RWPE1 (cell line): ENCODE measurements at regions not wholly inside any gene's neighbourhood (a gene's known extent, or its start where the extent isn't known, plus 50 kb on each side); places are given as distances from the start of the nearest gene placed in this dataset.

ENCODE experiments used
- CTCF ChIA-PET: fragments of 350-600 bp; sonication (Branson Sonifier 250); formaldehyde crosslinking; extraction: SDS; loops from one replicate; lab custom pipeline; 2021; lab: Yijun Ruan, JAX
- POLR2A ChIA-PET: fragments of 400-600 bp; formaldehyde crosslinking; extraction: SDS; loops from one replicate; lab custom pipeline; 2020; ENCODE audit warnings: antibody characterized with exemption; ENCODE audit not compliant: low non-redundant PET; lab: Yijun Ruan, JAX
- DNase-seq: peaks from one replicate; pipeline ENCODE4 v3.0.0; 2012; ENCODE audit warnings: low spot score
- H3K27ac ChIP-seq: fragments of 450-650 bp; 2 replicates; pipeline ENCODE4 v1.5.1; 2017
- TF ChIP-seq, protein P1 (sequence below): fragments of 450-650 bp; conservative IDR thresholded peaks from 2 replicates; pipeline ENCODE4 v1.5.1; 2017; ENCODE audit warnings: low read depth, mild to moderate bottlenecking

DNA sequence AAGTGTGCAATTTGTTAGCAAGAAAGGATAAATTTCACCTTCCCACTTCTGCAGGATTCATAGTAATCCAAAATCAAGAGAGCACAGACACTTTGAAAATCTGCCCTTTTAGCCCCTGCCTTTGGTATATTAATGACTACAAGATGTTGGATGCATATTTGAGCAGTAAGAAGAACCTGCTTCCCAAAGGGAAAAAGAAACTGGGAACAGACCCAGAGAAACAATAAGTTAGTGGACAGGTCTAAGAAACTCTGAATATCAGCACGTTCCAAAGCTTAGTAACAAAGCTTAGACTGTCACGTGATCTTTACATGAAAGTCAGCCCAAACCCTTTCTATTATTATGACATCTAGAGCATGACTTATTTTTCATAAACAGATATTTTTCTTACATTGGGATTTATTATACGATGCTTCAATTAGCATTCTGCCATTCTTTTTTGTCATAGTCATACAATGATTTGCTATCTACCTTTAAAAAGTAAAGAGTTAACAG, 390.9 kb upstream of the ADGRL2 start:
- no peak overlapping the region for H3K27ac ChIP-seq
- CTCF ChIA-PET: no interaction called here
- POLR2A ChIA-PET: no interaction called here
- TF ChIP-seq, protein P1, sequence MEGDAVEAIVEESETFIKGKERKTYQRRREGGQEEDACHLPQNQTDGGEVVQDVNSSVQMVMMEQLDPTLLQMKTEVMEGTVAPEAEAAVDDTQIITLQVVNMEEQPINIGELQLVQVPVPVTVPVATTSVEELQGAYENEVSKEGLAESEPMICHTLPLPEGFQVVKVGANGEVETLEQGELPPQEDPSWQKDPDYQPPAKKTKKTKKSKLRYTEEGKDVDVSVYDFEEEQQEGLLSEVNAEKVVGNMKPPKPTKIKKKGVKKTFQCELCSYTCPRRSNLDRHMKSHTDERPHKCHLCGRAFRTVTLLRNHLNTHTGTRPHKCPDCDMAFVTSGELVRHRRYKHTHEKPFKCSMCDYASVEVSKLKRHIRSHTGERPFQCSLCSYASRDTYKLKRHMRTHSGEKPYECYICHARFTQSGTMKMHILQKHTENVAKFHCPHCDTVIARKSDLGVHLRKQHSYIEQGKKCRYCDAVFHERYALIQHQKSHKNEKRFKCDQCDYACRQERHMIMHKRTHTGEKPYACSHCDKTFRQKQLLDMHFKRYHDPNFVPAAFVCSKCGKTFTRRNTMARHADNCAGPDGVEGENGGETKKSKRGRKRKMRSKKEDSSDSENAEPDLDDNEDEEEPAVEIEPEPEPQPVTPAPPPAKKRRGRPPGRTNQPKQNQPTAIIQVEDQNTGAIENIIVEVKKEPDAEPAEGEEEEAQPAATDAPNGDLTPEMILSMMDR: no peak
- no peak for DNase-seq

DNA sequence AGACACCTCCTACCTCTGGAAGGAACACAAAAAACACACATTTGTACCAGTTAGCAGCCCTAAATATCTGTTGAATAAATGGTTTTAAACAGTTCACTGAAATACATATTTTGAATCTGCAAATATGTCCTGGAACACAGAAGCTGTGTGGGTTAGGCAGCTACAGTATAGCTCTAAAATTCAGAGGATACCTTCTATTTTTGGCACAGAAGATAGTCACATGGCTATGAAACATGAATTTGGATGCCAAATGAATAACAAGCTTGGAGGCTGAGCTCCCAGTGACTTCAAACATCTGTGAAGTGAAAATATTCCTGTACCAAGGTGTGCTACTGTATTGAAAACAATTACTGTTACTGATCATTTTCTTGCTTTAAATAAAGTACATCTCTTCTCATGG, 391.5 kb upstream of the ADGRL2 start:
- TF ChIP-seq, protein P1: no peak
- no peak overlapping the region for H3K27ac ChIP-seq
- no peak for DNase-seq
- CTCF ChIA-PET: no interaction called here
- POLR2A ChIA-PET: no interaction called here

DNA sequence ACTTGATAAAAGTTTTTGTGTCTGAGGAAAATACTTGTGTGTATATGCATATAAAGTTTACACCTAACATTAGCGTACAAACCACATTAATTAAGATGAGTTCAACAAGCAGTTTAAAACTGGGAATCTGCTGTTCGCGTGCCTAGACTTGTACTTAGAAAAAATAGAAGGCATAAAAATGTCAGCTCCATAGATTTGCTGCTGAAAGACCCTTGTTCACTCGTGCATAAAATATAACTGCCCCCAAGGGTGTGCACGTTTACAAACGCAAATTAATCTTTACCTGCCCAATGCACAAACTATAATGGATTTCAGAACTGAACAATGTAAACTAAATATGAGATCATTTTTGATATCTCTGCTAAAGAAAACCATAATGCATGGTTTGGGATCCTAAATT, 392.3 kb upstream of the ADGRL2 start:
- CTCF ChIA-PET: no interaction called here
- no peak for DNase-seq
- TF ChIP-seq, protein P1: no peak
- POLR2A ChIA-PET: no interaction called here
- H3K27ac ChIP-seq: no peak overlapping the region

DNA sequence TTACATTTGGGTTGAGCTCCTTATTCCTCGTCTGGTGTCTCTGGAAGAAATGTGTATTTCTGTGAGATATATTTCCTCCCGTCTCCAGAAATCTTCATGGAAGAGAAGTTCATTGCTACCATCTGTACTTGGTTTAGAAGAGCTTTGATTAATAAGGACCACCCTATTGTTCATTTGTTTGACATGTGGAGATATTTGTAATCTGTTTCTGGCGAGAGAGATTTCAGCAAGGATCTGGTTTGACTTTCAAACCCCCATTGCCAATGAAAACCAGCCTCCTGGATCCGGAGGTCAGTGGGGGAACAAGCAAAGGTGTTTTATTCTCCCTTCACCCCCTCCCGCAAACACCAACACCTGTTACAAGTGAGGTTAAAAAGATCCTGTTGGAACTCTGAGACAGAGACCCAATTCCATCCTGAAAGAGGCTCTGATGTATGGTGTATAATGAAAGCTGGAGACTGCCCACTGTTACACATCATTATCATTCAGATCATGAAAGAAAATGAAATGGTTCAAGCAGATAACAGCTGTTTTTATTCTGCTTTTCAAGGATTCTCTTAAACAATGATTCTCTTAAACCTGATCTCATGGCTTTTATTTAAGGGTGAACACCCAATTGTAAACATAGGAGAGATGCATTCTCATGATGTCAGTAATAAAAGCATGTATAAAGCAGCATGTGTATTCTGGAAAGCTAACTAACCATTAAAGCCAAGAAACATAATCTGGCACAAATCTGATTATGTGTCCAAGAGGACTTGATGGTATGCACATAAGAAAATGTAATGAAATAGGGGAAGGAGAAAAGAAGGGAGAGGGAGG, 393.5 kb upstream of the ADGRL2 start:
- no peak for DNase-seq
- TF ChIP-seq, protein P1: no peak
- no peak overlapping the region for H3K27ac ChIP-seq
- ChIA-PET CTCF (interaction anchor here (0.6 kb wide), 1 partner anchor 428 kb away, joined by 3 read pairs; no protein-coding TSS in a partner anchor), POLR2A (no interaction called here)

DNA sequence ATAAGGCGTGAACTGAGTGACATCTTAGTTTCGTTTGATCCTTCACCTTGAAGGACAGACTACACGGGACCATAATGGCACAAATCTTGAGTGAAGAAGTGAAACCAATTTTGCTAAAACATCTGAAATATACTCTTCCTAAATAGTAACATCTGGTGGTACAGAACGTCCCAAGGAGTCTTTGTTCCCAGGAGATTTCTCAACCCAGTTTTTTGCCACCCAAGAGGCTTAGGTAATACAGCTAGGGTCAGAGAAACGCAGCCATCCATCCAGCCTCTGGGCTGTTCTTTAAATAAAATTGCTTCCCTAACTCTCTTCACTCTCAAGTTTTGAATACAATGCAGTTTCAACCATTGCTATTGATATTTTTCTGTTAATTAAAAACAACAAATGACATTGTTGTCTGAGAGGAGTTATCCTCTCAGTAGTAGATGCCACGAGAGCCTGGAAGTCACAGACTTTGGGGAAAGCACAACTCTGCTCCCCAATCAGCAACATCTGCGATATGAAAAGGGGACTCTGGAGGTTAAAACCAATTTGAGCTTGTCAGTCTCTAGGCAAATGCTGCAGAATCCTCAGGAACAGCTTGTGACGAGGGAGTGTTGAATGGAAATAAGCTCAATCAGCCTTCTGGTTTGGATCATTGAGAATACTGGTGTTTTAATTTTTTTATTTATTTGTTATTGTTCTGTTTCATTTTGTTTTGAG, 394.3 kb upstream of the ADGRL2 start:
- TF ChIP-seq, protein P1: no peak
- POLR2A ChIA-PET: no interaction called here
- no peak overlapping the region for H3K27ac ChIP-seq
- CTCF ChIA-PET: interaction anchor here (0.6 kb wide), 1 partner anchor 428 kb away, joined by 3 read pairs; no protein-coding TSS in a partner anchor
- no peak for DNase-seq

DNA sequence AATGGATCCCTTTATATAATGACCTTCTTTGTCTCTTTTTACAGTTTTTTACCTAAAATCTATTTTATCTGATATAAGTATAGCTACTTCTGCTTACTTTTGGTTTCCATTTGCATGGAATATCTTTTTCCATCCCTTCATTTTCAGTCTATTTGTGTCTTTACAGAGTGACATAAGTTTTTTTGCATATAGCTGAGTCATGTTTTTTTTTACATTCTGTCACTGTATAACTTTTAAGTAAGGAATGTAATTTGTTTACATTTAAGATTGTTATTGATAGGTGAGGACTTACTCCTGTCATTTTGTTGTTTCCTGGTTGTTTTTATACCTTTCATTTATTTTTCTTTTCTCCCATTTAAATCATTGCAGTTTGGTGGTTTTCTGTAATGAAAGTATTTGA, 402.7 kb upstream of the ADGRL2 start:
- H3K27ac ChIP-seq: no peak overlapping the region
- POLR2A ChIA-PET: no interaction called here
- no peak for DNase-seq
- TF ChIP-seq, protein P1: no peak
- CTCF ChIA-PET: interaction anchor here (0.5 kb wide), 1 partner anchor 412 kb away, joined by 3 read pairs; no protein-coding TSS in a partner anchor
